ENCODE measurements at regions not wholly inside any gene's neighbourhood (a gene's known extent, or its start where the extent isn't known, plus 50 kb on each side); places are given as distances from the start of the nearest gene placed in this dataset.

DNA sequence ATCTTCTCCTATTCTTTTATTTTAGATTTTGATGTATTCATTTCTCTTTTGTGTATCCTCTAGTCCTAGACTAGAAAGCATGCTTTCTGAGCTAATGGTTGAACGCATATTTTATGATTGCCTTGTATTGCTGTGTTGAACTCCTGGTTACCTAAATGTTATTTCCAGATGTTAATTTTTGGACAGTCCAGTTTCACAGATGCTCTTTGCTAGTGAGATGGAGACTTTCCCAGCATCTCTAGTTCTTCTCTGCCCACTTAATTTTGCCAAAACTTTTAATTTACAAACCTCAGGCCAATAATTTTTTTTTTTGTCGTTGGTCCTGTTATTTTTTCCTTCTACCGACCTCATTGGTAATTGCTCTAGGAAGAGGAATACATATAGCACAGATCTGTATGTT is 153.2 kb downstream of the HAUS1 start:
- DNase-seq (ENCODE audit: low read depth): no peak
- TF ChIP-seq, protein P1, sequence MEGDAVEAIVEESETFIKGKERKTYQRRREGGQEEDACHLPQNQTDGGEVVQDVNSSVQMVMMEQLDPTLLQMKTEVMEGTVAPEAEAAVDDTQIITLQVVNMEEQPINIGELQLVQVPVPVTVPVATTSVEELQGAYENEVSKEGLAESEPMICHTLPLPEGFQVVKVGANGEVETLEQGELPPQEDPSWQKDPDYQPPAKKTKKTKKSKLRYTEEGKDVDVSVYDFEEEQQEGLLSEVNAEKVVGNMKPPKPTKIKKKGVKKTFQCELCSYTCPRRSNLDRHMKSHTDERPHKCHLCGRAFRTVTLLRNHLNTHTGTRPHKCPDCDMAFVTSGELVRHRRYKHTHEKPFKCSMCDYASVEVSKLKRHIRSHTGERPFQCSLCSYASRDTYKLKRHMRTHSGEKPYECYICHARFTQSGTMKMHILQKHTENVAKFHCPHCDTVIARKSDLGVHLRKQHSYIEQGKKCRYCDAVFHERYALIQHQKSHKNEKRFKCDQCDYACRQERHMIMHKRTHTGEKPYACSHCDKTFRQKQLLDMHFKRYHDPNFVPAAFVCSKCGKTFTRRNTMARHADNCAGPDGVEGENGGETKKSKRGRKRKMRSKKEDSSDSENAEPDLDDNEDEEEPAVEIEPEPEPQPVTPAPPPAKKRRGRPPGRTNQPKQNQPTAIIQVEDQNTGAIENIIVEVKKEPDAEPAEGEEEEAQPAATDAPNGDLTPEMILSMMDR (IDR thresholded peaks at IDR 0.05; ENCODE audit: low read depth, low read length, missing control alignments): no peak
- H3K4me3 ChIP-seq (ENCODE audit: low read depth, low read length): no peak overlapping the region

DNA sequence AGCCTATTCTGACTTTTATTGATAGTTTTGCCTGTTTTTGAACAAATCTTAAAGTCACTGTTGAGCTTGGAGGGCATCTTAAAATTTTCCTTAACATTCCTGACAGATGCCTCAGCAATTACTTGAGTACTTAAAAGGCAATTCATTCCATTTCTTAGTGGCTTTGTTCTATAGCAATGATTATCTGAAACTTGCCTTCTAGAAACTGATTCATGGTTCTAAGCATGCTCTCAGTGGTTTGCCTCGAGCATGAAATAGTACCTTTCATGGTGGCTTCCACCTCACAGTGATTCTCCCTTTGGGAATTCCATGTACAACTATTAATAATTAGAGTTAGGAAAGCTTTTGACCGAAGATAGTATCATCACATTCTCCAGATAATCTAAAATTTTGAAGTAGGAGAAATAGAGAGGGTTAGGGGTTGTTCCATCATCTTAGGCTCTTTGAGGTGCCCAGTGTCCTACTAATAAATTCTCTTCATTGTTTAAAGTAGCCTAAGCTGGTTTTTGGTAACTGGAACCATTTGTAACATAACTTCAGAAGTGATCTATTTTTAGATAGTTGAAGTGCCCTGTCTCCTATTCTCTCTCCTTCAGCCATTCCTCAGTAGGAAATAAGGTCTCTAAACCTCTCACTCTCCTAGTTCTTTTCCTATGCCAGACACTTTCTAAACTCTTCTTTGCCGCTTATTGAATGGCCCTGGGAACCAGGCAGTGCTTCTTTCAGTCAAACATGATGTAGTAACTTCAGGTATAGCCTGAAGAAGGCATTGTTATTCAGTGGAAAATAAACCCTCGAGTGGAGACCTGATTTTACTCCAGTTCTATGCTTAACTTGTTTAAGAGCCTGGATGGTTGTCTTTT is 156.1 kb downstream of the HAUS1 start:
- no peak overlapping the region for H3K4me3 ChIP-seq (ENCODE audit: low read depth, low read length)
- TF ChIP-seq, protein P1 (IDR thresholded peaks at IDR 0.05; ENCODE audit: low read depth, low read length, missing control alignments): no peak
- no peak for DNase-seq (ENCODE audit: low read depth)

DNA sequence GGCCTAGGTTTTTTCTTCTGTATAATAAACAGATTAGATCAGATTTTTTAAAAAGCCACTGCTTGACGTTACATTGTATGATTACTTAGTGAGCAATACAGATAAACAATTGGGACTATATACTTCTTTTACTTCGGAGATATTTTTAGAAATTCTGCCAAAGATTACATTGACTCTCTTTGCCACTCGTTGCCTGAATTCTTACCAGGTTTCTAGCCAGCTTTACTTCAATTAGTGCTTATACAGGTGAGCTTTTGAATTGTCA is 156.6 kb downstream of the HAUS1 start:
- no peak overlapping the region for H3K4me3 ChIP-seq (ENCODE audit: low read depth, low read length)
- DNase-seq (ENCODE audit: low read depth): no peak
- TF ChIP-seq, protein P1 (IDR thresholded peaks at IDR 0.05; ENCODE audit: low read depth, low read length, missing control alignments): no peak

DNA sequence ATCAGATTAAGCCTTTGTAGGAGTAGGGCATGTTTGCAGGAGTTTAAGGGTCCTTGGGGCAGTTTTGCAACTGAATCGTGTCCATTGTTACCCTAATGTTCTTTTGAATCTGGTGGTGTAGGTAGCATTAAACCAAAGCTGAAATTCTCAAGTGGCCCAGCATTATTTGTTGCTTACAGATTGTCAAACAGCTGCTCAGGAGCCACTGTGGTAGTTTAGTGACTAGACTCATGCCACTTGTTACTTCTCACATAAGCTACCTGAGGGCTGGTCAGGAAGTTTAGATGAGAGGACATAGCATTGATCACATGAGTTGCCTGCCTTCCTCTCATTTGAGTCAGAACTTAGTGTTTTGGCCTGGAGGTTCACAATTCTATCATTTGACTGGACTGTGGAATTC is 157.6 kb downstream of the HAUS1 start:
- DNase-seq (ENCODE audit: low read depth): no peak
- H3K4me3 ChIP-seq (ENCODE audit: low read depth, low read length): no peak overlapping the region
- TF ChIP-seq, protein P1 (IDR thresholded peaks at IDR 0.05; ENCODE audit: low read depth, low read length, missing control alignments): no peak

DNA sequence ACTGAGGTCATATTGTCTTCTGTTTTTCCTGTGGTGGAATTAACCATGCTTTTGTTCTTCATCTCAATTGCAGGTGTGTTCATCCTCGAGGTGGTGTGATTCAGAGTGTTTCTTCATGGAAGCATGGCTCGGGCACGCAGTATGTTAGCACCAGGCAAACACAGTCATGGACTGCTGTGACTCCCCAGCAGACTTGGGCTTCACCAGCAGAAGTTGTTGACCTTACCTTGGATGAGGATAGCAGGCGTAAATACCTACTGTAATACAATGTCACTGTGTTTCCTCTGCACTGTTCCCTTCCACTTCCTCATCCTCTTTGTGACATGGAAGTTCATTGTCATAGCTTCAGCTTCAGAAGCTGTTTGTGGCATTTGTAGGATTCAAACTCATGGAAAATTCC is 158.7 kb downstream of the HAUS1 start:
- TF ChIP-seq, protein P1 (IDR thresholded peaks at IDR 0.05; ENCODE audit: low read depth, low read length, missing control alignments): no peak
- no peak overlapping the region for H3K4me3 ChIP-seq (ENCODE audit: low read depth, low read length)
- DNase-seq (ENCODE audit: low read depth): no peak

DNA sequence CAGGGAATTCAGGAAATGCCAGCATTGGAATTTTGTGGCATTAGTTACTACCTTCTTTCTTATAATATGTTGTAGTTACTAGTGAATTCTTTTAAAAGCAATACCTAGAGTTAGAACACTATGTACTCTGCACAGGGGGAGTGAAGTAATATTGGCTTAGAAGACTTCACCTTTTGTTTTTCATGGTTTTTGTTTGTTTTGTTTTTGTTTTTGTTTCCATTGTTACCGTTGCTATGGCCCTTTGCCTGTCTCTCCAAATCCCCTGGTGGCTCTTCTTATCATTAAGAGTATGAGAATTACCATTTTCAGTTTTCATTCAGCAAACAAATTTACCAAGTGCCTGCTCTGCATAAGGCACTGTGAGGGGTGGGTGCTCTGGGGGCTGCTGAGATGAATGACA is 160.1 kb downstream of the HAUS1 start:
- TF ChIP-seq, protein P1 (IDR thresholded peaks at IDR 0.05; ENCODE audit: low read depth, low read length, missing control alignments): no peak
- H3K4me3 ChIP-seq (ENCODE audit: low read depth, low read length): no peak overlapping the region
- no peak for DNase-seq (ENCODE audit: low read depth)

All from GM12864 (cell line).